ENCODE measurements at regions not wholly inside any gene's neighbourhood (a gene's known extent, or its start where the extent isn't known, plus 50 kb on each side); places are given as distances from the start of the nearest gene placed in this dataset.
A peak's percentile ranks its signal among the peaks of the same experiment; 100 is the strongest.

DNA sequence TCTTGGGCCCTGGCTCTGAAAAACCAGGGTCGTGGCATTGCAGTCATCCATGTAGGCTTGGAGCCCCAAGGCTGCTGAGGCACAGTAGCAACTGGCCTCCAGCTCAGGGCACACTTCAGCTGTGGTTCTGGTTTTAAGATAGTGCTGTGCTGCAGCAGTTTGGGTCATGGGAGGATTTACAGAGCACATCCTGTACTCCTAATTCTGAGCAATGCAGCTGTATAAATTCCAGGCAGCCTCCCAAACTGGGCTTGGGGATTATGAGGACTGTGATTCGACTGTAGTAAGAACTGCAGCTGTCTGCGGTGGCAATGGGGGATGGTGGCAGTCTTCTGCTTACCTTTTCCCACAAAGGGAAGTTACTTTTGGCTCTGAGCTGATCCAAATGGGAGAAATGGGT, 536.3 kb upstream of the GCFC2 start:
- ChIA-PET CTCF (no interaction called here), POLR2A (no interaction called here)
- TF ChIP-seq L3MBTL2 (conservative IDR thresholded peaks at IDR 0.05) (no peak), FOXA1 (IDR thresholded peaks at IDR 0.05) (no peak), CTBP1 (IDR thresholded peaks at IDR 0.05; ENCODE audit: borderline replicate concordance) (no peak), ELF4 (IDR thresholded peaks at IDR 0.05) (no peak), LEF1 (IDR thresholded peaks at IDR 0.05; ENCODE audit: borderline replicate concordance) (no peak), NFRKB (IDR thresholded peaks at IDR 0.05) (no peak), ZNF384 (IDR thresholded peaks at IDR 0.05) (no peak)
- no peak for DNase-seq (ENCODE audit: extremely low spot score)

DNA sequence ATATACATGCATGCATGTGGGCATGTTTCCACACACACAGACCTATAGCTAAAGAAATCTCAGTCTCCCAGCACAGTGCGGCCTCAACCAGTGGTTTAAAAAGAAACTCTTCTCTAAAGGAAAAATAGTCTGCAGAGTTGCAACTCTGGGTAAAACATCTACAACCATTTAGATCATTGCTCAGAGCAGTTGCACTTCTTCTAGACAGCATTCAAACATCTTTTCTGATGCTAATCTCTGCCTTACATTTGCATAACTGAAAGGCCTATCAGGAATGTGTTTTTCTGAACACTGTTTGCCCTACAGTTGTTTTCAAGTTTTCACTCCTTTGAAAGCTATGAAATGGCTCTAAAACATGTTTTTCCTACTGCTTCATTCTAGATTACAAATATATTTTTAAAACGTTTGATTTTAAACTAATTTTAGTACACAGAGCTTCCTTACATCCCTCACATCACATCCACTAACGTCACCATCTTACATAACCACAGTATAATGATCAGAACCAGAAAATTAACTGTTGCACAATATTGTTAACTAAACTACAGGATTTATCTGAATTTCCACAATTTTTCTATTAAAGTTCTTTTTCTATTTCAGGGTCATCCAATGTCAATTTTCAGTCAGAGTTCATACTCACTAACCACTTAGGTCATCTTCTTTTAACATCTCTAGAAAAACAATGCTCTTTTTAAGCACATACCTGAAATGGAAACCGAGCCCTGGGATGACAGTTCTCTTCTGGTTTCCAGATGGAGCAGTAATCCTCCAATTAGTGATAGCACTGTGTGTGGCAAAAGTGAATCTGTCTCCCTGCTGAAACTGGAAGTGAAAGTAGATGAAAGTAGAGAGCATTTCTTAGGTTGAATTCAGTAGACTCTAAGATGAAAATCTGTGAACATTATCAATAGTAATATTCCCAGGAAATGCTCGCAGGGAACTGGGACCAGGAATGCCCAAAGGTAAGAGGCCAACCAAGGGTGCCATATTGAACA, 501.6 kb upstream of the GCFC2 start:
- TF ChIP-seq PKNOX1 (IDR thresholded peaks at IDR 0.05): no peak
- TF ChIP-seq LEF1 (IDR thresholded peaks at IDR 0.05; ENCODE audit: borderline replicate concordance): no peak
- no peak for TF ChIP-seq BHLHE40 (IDR thresholded peaks at IDR 0.05; ENCODE audit: borderline replicate concordance)
- TF ChIP-seq FOXK2 (IDR thresholded peaks at IDR 0.05): no peak
- TF ChIP-seq NFRKB (IDR thresholded peaks at IDR 0.05): no peak
- TF ChIP-seq FOXA1 (IDR thresholded peaks at IDR 0.05): no peak
- no peak for TF ChIP-seq HDGF (IDR thresholded peaks at IDR 0.05; ENCODE audit: borderline replicate concordance)
- TF ChIP-seq ZNF384 (IDR thresholded peaks at IDR 0.05): no peak
- TF ChIP-seq ARNT (IDR thresholded peaks at IDR 0.05): no peak
- TF ChIP-seq ELF4 (IDR thresholded peaks at IDR 0.05): no peak
- no peak for TF ChIP-seq L3MBTL2 (conservative IDR thresholded peaks at IDR 0.05)
- no peak for TF ChIP-seq CTBP1 (IDR thresholded peaks at IDR 0.05; ENCODE audit: borderline replicate concordance)
- no peak for TF ChIP-seq SUZ12 (IDR thresholded peaks at IDR 0.05)
- no peak for TF ChIP-seq SP1 (IDR thresholded peaks at IDR 0.05)
- TF ChIP-seq TARDBP (IDR thresholded peaks at IDR 0.05): no peak
- TF ChIP-seq FOXM1 (IDR thresholded peaks at IDR 0.05; ENCODE audit: borderline replicate concordance): no peak
- no peak for DNase-seq (ENCODE audit: extremely low spot score)
- ChIA-PET POLR2A (no interaction called here), CTCF (no interaction called here)

DNA sequence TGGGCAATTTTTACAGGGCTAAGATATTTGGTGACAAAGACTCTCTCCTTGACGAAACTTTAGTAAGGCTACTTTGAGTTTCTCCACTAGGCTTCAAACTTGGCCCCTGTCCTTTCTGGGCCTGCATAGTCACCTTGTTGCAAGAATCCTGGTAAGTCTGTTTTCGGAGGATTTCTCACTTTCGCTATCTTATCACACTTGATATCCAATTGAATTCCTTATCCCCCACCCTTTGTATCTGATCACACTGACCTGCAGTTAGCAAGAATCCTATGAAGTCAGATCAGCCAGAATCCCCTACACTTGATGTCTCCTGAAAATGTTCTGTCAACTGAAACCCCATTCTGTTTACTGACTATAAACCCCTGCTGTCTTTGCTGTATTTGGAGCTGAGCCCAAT, 499.8 kb upstream of the GCFC2 start:
- ChIA-PET CTCF (no interaction called here), POLR2A (no interaction called here)
- TF ChIP-seq TARDBP (IDR thresholded peaks at IDR 0.05): no peak
- no peak for TF ChIP-seq FOXK2 (IDR thresholded peaks at IDR 0.05)
- no peak for DNase-seq (ENCODE audit: extremely low spot score)

DNA sequence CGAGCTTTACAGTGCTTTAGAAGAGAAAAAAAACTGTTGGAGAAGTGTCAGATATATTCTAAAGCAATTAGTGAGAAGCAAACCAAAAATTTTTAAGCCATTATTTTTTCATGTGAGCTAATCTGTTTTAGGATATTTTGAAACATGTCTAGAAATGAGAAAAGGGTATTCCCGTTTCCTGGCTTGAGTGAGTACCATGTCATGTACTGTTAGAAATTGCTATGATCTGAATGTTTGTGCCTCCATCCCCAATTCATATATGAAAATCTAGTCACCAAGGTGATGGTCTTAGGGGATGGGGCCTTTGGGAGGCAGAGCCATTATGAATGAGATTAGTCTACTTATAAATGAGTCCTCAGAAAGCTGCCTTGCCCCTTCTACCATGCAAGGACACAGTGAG, 493.3 kb upstream of the GCFC2 start:
- no peak for TF ChIP-seq SUZ12 (IDR thresholded peaks at IDR 0.05)
- TF ChIP-seq TARDBP (IDR thresholded peaks at IDR 0.05): no peak
- no peak for TF ChIP-seq FOXM1 (IDR thresholded peaks at IDR 0.05; ENCODE audit: borderline replicate concordance)
- TF ChIP-seq ELF4 (IDR thresholded peaks at IDR 0.05): no peak
- no peak for TF ChIP-seq NFRKB (IDR thresholded peaks at IDR 0.05)
- TF ChIP-seq HDGF (IDR thresholded peaks at IDR 0.05; ENCODE audit: borderline replicate concordance): no peak
- no peak for TF ChIP-seq BHLHE40 (IDR thresholded peaks at IDR 0.05; ENCODE audit: borderline replicate concordance)
- no peak for TF ChIP-seq SP1 (IDR thresholded peaks at IDR 0.05)
- no peak for TF ChIP-seq ARNT (IDR thresholded peaks at IDR 0.05)
- no peak for TF ChIP-seq PKNOX1 (IDR thresholded peaks at IDR 0.05)
- no peak for TF ChIP-seq LEF1 (IDR thresholded peaks at IDR 0.05; ENCODE audit: borderline replicate concordance)
- no peak for TF ChIP-seq CTBP1 (IDR thresholded peaks at IDR 0.05; ENCODE audit: borderline replicate concordance)
- ChIA-PET POLR2A (no interaction called here), CTCF (interaction anchor here (0.6 to 0.7 kb wide), 2 partner anchors 103 to 395 kb away, joined by 3 to 7 read pairs; no protein-coding TSS in a partner anchor)
- no peak for DNase-seq (ENCODE audit: extremely low spot score)

GRCh38 chr2:76202866-76203265, 492.2 kb upstream of the GCFC2 start:
- POLR2A ChIA-PET: no interaction called here
- DNase-seq (ENCODE audit: extremely low spot score): no peak
- no peak for TF ChIP-seq PKNOX1 (IDR thresholded peaks at IDR 0.05)
- no peak for TF ChIP-seq HDGF (IDR thresholded peaks at IDR 0.05; ENCODE audit: borderline replicate concordance)
- no peak for TF ChIP-seq ARNT (IDR thresholded peaks at IDR 0.05)
- no peak for TF ChIP-seq ELF4 (IDR thresholded peaks at IDR 0.05)
- no peak for TF ChIP-seq CTBP1 (IDR thresholded peaks at IDR 0.05; ENCODE audit: borderline replicate concordance)
- TF ChIP-seq SUZ12 (IDR thresholded peaks at IDR 0.05): no peak
- TF ChIP-seq LEF1 (IDR thresholded peaks at IDR 0.05; ENCODE audit: borderline replicate concordance): no peak
- no peak for TF ChIP-seq FOXA1 (IDR thresholded peaks at IDR 0.05)
- no peak for TF ChIP-seq SP1 (IDR thresholded peaks at IDR 0.05)
- no peak for TF ChIP-seq ZNF384 (IDR thresholded peaks at IDR 0.05)
- TF ChIP-seq L3MBTL2 (conservative IDR thresholded peaks at IDR 0.05): no peak
- TF ChIP-seq FOXK2 (IDR thresholded peaks at IDR 0.05): no peak
- TF ChIP-seq FOXM1 (IDR thresholded peaks at IDR 0.05; ENCODE audit: borderline replicate concordance): no peak
- no peak for TF ChIP-seq BHLHE40 (IDR thresholded peaks at IDR 0.05; ENCODE audit: borderline replicate concordance)
- CTCF ChIA-PET: no interaction called here

DNA sequence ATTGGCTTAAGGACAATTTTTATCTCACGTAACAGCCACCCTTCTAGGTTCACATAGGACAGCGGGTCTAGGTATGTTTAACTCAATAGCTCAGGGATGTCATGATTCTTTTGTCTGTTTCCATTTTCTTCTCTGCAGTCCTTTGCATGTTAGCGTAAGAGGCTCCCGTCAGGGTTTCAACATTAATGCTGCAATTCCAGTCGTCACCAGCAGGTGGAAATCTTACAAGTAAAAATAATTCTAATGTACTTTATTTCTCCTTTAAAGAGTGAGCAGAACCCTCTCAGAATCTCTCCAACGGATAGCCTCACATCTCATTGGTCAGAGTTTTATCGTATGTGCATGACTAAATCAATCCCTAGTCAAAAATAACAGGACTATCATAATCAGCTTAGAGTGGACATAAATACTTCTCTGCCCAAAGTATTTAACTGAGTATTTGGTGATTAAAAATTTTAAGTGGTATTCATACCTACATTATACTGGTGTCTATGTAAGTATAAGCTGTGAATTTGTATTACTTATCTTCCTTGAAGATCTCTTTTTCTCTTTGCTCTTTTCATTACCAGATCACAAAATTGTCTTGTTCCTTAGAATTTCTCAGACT, 487.2 kb upstream of the GCFC2 start:
- POLR2A ChIA-PET: no interaction called here
- CTCF ChIA-PET: interaction anchor here (2.2 kb wide), 1 partner anchor 402 kb away, joined by 5 read pairs; no protein-coding TSS in a partner anchor
- TF ChIP-seq ELF4 (IDR thresholded peaks at IDR 0.05) (no peak), BHLHE40 (IDR thresholded peaks at IDR 0.05; ENCODE audit: borderline replicate concordance) (no peak), SP1 (IDR thresholded peaks at IDR 0.05) (no peak), SUZ12 (IDR thresholded peaks at IDR 0.05) (no peak), ARNT (IDR thresholded peaks at IDR 0.05) (no peak), FOXA1 (IDR thresholded peaks at IDR 0.05) (no peak), CTBP1 (IDR thresholded peaks at IDR 0.05; ENCODE audit: borderline replicate concordance) (no peak), FOXK2 (IDR thresholded peaks at IDR 0.05) (no peak), L3MBTL2 (conservative IDR thresholded peaks at IDR 0.05) (no peak), LEF1 (IDR thresholded peaks at IDR 0.05; ENCODE audit: borderline replicate concordance) (no peak), NFRKB (IDR thresholded peaks at IDR 0.05) (no peak), HDGF (IDR thresholded peaks at IDR 0.05; ENCODE audit: borderline replicate concordance) (no peak), TARDBP (IDR thresholded peaks at IDR 0.05) (no peak), PKNOX1 (IDR thresholded peaks at IDR 0.05) (no peak), ZNF384 (IDR thresholded peaks at IDR 0.05) (no peak), FOXM1 (IDR thresholded peaks at IDR 0.05; ENCODE audit: borderline replicate concordance) (no peak)
- DNase-seq (ENCODE audit: extremely low spot score): peak; percentile 36
